Dermis blood vessel endothelial cell (primary cell): ENCODE measurements at regions not wholly inside any gene's neighbourhood (a gene's known extent, or its start where the extent isn't known, plus 50 kb on each side); places are given as distances from the start of the nearest gene placed in this dataset.

ENCODE experiments used
- DNase-seq: peaks from one replicate; pipeline ENCODE4 v3.0.0; 2010

DNA sequence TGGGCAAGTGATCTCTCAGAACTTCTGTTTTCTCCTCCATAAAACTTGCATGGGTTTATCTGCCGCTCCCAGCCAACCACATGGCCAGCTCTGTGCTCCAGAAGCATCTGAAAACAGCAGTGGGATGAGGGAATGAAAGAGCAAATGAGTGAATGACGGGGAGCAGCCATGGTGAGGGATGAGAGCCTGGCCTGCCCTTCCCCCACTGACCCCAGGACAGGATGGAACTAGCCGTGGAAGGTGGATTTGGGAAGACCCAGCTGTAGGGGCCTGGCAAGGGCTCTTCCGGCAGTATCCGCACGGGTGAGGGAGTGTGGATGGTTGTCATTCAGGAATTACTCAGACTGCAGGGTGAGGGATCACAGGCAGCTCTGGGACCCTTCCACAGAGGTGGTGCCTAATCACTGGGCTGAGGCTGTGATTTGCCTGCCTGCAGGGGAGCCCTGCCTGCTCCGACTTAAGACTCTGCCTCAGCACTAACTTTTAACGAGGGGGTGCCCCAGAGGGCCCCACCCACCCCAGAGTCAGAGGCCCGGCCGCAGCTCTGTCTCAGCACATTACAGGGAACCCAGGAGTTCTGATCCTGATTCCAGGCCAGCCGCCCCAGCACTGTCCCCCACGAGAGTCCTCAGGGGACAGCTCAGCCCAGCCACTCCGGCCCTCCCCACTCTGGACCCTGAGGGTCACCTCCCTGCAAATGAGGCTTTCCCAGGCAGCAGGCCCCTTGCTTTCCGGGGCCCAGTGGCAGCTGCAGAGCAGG is 136.8 kb upstream of the C14orf180 start:
- no peak for DNase-seq

- DNase-seq, result no peak
Measured at GRCh38 chr14:104443391-104444158, 136.0 kb upstream of the C14orf180 start.

DNA sequence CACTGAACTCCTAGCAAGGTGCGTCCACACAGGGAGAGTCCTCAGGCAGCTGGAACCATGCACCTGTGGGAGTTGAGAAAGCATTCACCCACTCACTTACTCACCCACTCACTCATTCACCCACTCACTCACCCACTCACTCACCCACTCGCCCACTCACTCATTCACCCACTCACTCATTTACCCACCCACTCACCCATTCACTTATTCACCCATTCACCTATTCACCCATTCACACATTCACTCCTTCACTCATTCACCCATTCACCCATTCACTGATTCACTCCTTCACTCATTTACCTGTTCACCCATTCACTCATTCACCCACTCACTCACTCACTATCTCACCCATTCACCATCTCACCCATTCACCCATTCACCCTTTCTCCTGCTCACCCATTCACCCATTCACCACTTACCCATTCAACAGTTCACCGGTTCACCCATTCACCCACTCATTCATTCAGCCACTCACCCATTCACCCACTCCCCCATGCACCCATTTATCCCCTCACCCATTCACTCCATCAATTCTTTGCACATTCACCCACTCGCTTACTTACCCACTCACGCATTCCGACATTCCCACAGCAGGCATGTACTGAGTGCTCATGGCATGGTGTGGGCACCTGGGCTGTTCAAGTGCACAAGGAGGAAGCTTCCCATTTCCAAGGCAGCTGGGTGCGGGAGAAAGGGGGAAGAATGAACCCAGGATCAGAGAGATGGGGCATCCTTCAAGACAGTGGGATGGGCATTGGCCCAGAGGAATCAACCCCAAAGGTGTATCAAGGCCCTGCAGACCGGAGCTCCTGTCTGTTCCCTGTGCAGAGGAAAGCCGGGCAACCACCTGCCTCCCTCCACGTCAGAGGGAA is 135.2 kb upstream of the C14orf180 start:
- DNase-seq, result no peak

- no peak for DNase-seq
Measured at GRCh38 chr14:104445086-104445485, 134.5 kb upstream of the C14orf180 start.

GRCh38 chr14:104445832-104446381 is 133.7 kb upstream of the C14orf180 start:
- DNase-seq, result no peak

DNA sequence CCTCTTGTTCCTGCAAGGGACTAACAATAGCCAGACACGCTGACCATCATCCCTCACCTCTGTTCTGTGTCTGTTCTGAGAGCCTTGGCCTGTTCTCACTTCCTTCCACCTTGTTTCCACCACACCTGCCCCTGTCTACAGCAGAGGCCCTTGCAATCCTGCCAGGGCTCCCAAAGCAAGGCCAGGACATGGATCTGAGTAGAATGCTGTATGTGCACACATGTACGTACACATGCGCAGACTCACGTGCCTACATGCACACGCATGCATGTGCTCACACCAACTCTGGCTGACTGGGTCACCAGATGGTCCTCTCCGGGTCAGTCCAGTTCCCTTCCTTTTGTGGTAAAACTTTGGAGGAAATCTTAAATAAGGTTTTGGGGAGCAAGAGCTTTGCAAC is 133.0 kb upstream of the C14orf180 start:
- no peak for DNase-seq

DNA sequence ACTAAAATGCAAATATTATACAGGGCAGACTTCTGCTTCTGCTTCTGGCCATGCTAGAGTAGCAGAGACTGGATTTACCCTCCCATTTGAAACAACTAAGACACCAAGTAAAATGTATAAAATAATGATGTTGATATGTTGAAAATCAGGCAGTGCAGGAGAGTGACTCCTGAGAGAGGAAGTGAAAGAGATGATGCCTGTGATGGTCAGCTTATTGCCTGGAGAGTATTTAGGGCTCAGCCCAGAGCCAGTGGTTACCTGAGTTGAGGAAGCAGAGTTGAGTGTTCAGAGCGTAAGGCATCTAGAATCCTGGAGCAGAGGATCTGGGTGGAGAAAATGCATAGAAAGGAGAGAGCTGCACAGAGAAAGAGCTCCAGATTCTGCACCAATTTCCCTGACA is 131.8 kb upstream of the C14orf180 start:
- no peak for DNase-seq

DNA sequence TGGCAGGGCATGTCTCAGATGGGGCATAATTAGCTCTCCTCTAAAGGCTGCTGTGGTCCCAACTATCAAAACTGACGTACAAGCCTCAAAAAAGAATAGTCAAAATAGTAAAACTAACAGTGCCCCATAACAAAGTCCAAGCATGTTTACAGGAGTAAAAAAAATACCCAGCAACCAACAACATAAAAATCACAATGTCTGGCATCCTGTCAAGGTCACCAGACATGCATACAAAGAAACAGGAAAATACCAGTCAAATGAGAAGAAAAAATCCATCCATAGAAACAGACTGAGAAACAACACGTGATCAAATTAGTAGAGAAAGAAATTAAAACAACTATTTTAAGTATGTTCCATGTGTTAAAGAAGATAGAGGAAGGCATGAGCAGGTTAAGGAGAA is 131.2 kb upstream of the C14orf180 start:
- DNase-seq, result peak; percentile 69

GRCh38 chr14:104448721-104449120 is 130.8 kb upstream of the C14orf180 start:
- no peak for DNase-seq

- no peak for DNase-seq
Measured at GRCh38 chr14:104450811-104451401, 128.7 kb upstream of the C14orf180 start.

DNA sequence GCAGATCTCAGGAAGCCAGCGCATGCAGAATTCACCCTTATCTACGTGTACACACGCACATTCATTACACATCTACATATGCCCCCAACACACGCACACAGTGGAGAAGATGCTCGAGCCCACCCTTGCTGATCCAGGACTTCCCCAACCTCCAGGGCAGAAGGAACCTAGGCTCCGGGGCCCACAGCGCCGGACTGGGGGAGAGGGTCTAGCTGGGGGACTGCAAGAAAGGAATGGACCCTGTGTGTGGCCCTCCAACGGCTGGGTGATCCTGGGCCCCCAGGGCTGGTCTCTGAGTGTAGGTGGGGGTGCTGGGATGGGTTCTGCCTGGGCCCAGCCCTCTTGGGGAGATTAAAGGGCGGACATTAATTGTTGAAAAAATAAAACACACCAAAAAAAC is 128.1 kb upstream of the C14orf180 start:
- DNase-seq, result no peak

- no peak for DNase-seq
Measured at GRCh38 chr14:104458845-104459244, 120.7 kb upstream of the C14orf180 start.

GRCh38 chr14:104460791-104461651 is 118.5 kb upstream of the C14orf180 start:
- DNase-seq, result no peak

GRCh38 chr14:104461676-104462449 is 117.7 kb upstream of the C14orf180 start:
- DNase-seq, result no peak

- no peak for DNase-seq
Measured at GRCh38 chr14:104462651-104463630, 116.6 kb upstream of the C14orf180 start.

DNA sequence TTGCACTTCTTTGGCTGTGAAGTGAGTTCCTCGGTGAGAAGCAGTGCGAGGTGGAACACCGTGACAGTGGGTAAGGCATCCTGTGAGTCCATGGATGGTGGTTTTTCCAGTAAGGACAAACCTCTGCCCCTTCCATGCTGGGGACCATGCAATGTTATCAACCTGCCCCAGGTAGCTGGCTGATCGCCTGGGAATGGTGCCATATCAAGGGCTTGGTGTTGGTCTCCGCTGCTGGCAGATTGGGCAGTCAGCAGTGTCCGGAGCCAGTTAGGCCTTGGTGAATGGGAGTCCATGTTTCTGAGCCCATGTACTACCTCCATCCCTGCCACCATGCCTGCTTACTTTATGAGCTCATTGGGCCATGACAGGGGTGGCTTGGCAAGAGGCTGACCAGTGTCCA is 114.7 kb upstream of the C14orf180 start:
- DNase-seq, result no peak

- no peak for DNase-seq
Measured at GRCh38 chr14:104465482-104466390, 113.8 kb upstream of the C14orf180 start.

DNA sequence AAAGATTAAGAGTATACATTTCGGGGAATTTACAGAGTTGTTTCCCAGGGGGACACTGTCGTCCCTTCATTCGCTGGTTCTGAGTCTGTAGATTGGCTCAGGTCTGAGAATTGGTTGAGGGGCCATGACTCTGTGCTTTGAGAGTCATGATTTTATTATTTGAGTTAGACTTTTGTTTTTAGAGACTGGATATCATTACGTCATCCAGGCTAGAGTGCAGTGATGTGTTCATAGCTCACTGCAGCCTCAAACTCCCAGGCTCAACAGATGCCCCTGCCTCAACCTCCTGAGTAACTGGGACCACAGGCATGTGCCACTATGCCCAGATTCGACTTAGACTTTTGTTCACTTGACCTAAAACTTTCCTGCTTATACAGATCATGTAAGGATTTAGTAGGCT is 112.3 kb upstream of the C14orf180 start:
- no peak for DNase-seq
